Peyer's patch (tissue), 4 donors: ENCODE measurements at regions not wholly inside any gene's neighbourhood (a gene's known extent, or its start where the extent isn't known, plus 50 kb on each side); places are given as distances from the start of the nearest gene placed in this dataset.

Source experiments
- DNase-seq, 3 donors: peaks; one replicate each; pipeline ENCODE4 v3.0.0-alpha.2; 2017 to 2019
- H3K27ac ChIP-seq, 4 donors: fragments of 200-600 bp; sonication (generic); one replicate each; pipeline ENCODE4 v1.5.1; 2016 to 2019
- H3K27me3 ChIP-seq, 2 donors: fragments of 200-600 bp; sonication (generic); one replicate each; pipeline ENCODE4 v1.5.1; 2019
- H3K36me3 ChIP-seq, 3 donors: fragments of 200-600 bp; sonication (generic); one replicate each; pipeline ENCODE4 v1.5.1; 2016 to 2019
- H3K4me1 ChIP-seq, 4 donors: fragments of 200-600 bp; sonication (generic); one replicate each; pipeline ENCODE4 v1.5.1; 2016 to 2019
- H3K4me3 ChIP-seq, 4 donors: fragments of 200-600 bp; sonication (generic); 1 replicate in 3 of 4; 2 replicates in 1 of 4; pipeline ENCODE4 v1.5.1; 2016 to 2019; ENCODE audit warnings: mild to moderate bottlenecking in 1 of 4
- H3K9me3 ChIP-seq, 4 donors: fragments of 200-600 bp; sonication (generic); one replicate each; pipeline ENCODE4 v1.5.1; 2016 to 2019; ENCODE audit warnings: mild to moderate bottlenecking in 1 of 4
- CTCF ChIP-seq, 6 experiments: fragments of 450-650 bp in 4 of 6; fragments of 200-600 bp in 2 of 6; sonication (generic) in 1 of 6; IDR thresholded peaks; one replicate each; pipeline ENCODE4 v1.5.1; 2017 to 2019; ENCODE audit warnings: antibody characterized with exemption in 6 of 6, mild to moderate bottlenecking in 3 of 6, moderate library complexity in 1 of 6
- POLR2A ChIP-seq, 2 donors: fragments of 450-650 bp; IDR thresholded peaks; one replicate each; pipeline ENCODE4 v1.5.1; 2017; ENCODE audit warnings: antibody characterized with exemption in 2 of 2, mild to moderate bottlenecking in 2 of 2, moderate library complexity in 2 of 2

GRCh38 chr3:14319654-14320182, 82.7 kb upstream of the SLC6A6 start:
- DNase-seq = peak; percentile 31 to 79 (median 47)
- Histone ChIP-seq H3K4me1 (no peaks in the 10 kb centered on the region), H3K4me3 (no peak overlapping the region), H3K27ac (no peak overlapping the region), H3K27me3 (no peaks in the 10 kb centered on the region), H3K9me3 (no peaks in the 10 kb centered on the region), H3K36me3 (no peaks in the 10 kb centered on the region)
- TF ChIP-seq POLR2A (IDR thresholded peaks at IDR 0.05) = no peak
- TF ChIP-seq CTCF (IDR thresholded peaks at IDR 0.05) = no peak

- Histone ChIP-seq H3K27ac (no peak overlapping the region), H3K9me3 (no peaks in the 10 kb centered on the region), H3K36me3 (no peaks in the 10 kb centered on the region), H3K4me3 (no peak overlapping the region), H3K4me1 (no peaks in the 10 kb centered on the region), H3K27me3 (no peaks in the 10 kb centered on the region)
- peak in 1 of 3 donors; percentile 27 for DNase-seq
- TF ChIP-seq POLR2A (IDR thresholded peaks at IDR 0.05) (no peak), CTCF (IDR thresholded peaks at IDR 0.05) (no peak)
Observed at GRCh38 chr3:14320219-14320618, 82.2 kb upstream of the SLC6A6 start.

GRCh38 chr3:14322001-14322400, 80.4 kb upstream of the SLC6A6 start:
- no peaks in the 10 kb centered on the region for H3K4me1 ChIP-seq
- no peaks in the 10 kb centered on the region for H3K9me3 ChIP-seq
- H3K27ac ChIP-seq = no peak overlapping the region
- no peak overlapping the region for H3K4me3 ChIP-seq
- TF ChIP-seq POLR2A (IDR thresholded peaks at IDR 0.05) (no peak), CTCF (IDR thresholded peaks at IDR 0.05) (no peak)
- H3K36me3 ChIP-seq = no peaks in the 10 kb centered on the region
- no peaks in the 10 kb centered on the region for H3K27me3 ChIP-seq
- no peak for DNase-seq

GRCh38 chr3:14322667-14323295, 79.6 kb upstream of the SLC6A6 start:
- Histone ChIP-seq H3K27ac (no peak overlapping the region), H3K27me3 (no peaks in the 10 kb centered on the region), H3K4me3 (no peak overlapping the region), H3K36me3 (no peaks in the 10 kb centered on the region), H3K4me1 (no peaks in the 10 kb centered on the region), H3K9me3 (no peaks in the 10 kb centered on the region)
- peak in 1 of 3 donors; percentile 28 for DNase-seq
- TF ChIP-seq POLR2A (IDR thresholded peaks at IDR 0.05) = no peak
- no peak for TF ChIP-seq CTCF (IDR thresholded peaks at IDR 0.05)

GRCh38 chr3:14323401-14324223, 78.8 kb upstream of the SLC6A6 start:
- TF ChIP-seq POLR2A (IDR thresholded peaks at IDR 0.05) = no peak
- no peak for TF ChIP-seq CTCF (IDR thresholded peaks at IDR 0.05)
- Histone ChIP-seq H3K27me3 (no peaks in the 10 kb centered on the region), H3K4me1 (no peaks in the 10 kb centered on the region), H3K4me3 (no peak overlapping the region), H3K27ac (no peak overlapping the region), H3K36me3 (no peaks in the 10 kb centered on the region), H3K9me3 (no peaks in the 10 kb centered on the region)
- DNase-seq = peak in 1 of 3 donors; percentile 36
